ENCODE measurements at regions not wholly inside any gene's neighbourhood (a gene's known extent, or its start where the extent isn't known, plus 50 kb on each side); places are given as distances from the start of the nearest gene placed in this dataset.

- TF ChIP-seq CTCF (IDR thresholded peaks at IDR 0.05; ENCODE audit: low read depth, low read length, poor library complexity, severe bottlenecking) (peak; percentile 61), EZH2phosphoT487 (IDR thresholded peaks at IDR 0.05; ENCODE audit: borderline replicate concordance, low read length) (no peak)
These were observed 82.9 kb upstream of the FOXP4 start for GRCh38 chr6:41463062-41463930.

All from DOHH2 (cell line).